ENCODE measurements at regions not wholly inside any gene's neighbourhood (a gene's known extent, or its start where the extent isn't known, plus 50 kb on each side); places are given as distances from the start of the nearest gene placed in this dataset.
A peak's percentile ranks its signal among the peaks of the same experiment; 100 is the strongest.

DNA sequence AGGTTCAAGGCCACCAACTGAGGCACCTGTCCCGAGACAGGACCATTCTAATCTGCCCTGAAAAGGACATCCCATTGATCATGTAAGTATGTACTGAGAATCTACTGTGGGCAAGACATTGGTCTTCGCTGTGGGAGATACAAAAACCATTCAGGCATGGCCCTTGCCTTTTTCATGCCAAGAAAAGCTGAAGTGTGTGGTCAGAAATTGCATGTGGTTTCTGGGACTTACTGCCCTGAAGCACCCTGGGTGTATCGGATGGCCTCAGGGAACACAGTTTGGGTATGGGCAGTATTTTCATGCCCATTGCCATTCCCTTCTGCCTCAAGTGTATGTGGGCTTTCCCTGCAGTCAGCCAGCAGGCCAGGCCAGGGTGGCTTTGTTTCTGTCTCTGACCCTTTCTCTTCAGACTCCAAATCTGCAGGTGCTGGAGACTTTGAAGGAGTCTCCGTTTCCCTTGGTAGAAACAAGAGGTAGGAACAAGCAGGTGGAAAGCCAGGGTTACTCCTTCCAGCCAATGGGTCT is 285.7 kb downstream of the ZEB1 start:
- DNase-seq, result no peak

DNA sequence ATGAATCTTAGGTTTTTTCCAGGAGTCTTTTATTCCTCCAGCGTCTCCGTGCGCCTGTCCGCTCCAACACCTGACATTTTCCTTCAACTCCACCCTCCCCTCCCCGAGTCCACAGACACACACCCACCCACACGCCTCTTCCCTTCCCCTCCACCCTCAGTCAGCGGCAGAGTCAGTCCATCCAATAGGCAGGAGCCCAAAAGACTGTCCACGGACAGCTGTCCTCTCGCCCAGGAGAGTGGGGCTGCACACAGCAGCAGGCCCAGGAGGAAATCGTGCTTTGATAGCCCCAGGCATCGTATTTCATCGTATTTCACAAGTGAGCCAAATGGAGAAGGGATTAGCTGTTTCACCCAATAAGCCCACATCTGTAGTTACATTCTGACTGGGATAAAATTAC is 285.1 kb downstream of the ZEB1 start:
- DNase-seq, result no peak

DNA sequence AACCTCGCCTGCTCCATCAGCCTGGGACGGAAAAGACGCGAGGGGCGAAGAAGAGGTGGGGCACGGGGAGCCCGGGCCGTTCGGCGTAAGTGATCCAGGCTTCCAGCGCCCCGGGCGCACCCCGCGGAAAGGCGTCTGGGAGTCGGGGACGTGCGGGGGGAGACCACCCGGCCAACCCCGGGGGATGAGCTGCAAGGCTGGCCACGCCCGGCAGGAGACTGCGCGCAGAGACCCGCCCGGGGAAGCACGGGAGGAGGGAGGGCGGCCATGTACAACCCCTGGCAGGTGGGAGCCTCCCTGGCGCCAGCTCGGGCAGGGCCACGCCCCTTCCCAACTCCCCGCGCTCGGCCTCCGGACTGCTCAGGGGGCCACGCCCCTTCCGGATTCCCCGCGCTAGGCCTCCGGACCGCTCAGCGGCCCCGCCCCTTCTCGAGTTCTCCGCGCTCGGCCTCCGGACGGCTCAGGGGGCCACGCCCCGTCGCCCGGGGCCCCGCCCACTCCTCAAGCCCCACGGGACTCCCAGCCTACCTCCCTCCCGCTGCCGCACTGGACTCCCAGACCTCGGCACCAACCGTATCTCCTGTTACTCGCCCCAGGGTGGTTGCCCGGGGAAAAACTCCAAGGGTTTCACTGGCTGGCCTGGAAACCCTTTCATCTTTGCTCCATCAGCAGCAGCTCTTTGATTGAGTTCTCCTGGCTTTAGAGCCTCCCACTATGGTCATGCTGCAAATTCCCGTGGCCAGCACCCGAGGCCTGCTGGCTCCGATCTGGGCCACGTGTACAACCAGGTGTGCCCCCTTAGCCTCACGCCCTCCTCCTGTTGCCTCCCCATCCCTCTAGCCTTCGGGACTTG is 284.4 kb downstream of the ZEB1 start:
- peak; percentile 38 for DNase-seq

DNA sequence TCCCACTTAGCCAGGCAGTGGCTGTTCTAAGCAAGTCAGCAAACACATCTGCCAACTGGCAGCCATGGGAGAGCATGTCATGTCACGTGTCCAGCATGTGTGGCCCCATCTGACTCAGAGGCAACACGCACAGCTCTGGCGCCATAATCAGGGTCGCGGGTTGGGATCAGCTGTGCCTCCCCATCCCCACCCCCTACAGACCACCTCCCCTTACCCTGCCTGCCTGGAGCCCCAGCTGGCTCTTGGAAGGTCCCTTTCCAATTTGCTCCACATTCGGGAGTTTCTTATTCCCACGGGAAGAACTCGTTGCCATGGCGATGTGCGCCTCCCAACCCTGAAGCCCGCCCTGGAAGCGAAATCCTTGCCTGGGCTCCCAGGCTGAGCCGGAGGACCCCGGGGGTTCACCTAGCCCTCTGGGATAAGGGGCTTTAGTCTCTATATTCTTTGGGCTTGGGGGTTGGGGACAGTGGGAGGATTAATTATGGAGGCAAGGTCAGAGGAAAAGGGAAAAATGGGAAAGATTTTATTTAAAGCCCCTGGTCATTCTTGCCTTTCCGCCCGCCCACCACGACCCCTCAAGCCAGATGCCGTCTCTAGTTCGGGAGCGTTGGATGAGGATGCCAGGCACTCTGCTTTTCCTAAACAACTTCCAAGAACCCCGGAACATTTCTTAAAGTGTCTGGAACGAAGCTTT is 283.7 kb downstream of the ZEB1 start:
- DNase-seq, result no peak

DNA sequence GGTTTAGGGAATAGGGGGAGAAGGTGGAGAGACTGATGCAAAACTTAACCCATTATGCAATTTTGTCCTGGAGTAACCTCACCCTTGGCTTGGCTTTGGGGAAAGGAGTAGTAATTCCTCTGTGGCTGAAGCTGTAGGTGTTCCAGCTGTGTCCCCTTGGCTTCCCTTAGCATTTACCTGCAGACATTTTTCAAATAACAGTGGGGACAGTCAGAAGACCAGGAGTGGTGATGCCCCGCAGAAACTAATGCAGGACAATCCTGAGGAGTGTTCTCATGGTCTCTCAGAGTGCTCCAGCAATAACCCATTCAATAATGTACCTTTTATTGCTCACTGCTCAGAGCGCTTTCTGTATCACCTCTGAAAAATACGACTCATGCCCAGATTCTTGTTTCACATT is 282.1 kb downstream of the ZEB1 start:
- no peak for DNase-seq

DNA sequence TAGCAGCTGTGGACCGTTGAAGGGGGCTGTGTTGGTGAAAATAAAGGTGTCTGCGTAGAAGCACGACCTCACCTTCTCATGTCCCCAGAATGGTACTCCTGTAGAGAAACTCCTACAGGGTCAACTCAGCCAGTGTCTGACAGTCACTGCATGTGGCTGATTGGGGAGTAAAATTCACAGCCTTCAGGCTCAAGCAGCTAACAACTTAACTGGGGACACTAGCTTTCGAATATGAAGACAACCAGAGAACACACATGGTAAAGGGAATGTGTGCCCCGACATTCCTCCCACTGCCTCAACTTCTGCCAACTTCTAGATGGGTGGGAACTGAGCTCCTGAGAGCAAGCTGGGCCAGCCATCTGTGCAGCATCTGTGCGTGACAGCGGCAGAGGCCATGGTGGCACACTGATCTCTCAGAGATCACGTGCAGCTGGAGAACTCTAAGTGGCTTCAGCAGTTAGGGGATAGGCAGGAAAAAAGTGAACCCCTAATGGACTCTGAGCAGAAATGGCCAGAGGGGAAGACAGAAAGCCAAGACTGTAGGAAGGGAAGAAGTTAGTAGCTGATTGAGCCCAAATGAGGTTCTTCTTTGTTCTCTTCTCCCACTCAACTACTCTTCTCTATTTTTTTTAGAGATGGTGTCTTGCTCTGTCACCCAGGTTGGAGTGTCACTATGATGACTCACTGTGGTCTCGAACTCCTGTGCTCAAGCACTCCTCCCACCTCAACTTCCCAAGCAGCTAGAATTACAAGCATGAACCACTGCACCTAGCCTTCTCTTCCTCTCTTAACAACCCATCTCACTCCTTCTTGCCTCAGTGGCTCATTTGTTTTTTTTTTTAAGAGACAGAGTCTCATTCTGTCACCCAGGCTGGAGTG is 280.8 kb downstream of the ZEB1 start:
- DNase-seq, result no peak

DNA sequence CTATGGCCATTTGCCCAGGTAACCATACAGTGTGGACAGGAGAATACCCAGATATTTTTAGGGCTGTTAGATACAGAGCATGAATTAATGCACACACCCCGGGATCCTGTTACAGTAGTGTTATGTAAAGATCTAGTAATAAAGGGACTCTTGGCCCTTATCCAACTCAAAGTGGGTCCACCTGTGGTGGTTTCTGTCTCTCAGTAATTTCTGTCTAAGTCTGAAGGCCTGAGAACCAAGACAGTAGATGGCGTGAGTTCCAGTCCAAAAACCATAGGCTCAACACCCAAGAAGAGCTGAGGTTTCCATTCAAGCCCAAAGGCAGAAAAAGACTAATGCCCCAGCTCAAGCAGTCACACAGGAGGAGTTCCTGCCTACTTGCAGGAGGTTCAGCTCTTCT is 277.7 kb downstream of the ZEB1 start:
- no peak for DNase-seq

DNA sequence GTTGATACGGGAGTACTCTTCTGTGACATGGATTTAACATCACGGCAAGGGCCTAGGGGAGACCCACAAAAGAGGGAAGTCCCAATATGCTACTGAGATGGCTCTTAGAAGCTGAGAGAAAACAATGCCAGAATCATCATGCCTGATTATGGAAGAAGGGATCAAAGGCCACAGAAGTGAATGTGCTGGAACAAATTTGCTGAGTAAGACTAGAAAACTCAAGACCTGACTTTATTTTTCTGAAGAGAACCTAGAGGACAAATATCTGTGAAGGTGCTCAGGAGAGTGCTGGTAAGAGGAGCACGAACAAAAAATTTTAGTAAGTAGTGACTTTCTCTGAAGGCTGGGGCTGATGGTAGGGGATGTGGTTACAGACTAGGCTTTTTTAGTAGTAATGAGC is 277.0 kb downstream of the ZEB1 start:
- DNase-seq, result no peak

DNA sequence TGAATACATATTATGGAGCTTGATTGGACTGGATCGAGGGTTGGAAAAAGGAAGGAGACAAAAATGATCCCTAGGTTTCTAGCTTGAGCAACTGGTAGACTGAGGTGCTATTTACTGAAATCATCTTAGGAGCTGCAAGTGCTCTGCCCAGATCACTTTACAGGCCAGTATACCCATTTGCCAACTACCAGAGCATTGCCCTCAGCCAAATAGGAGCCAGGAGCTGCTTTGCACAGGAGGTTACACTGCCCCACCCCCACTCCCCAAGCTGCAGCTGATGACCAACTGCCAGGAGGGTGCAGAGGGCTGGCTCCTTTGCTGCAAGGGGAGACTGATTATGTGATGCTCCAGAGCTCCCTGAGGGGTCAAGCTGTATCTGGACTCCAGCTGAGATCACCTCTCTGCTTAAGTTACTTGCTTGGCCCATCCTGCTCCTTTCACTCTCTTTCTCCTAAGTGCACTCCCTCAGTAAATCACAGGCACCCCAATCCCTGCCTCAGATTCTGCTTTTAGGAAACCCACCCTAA is 275.4 kb downstream of the ZEB1 start:
- DNase-seq, result no peak

DNA sequence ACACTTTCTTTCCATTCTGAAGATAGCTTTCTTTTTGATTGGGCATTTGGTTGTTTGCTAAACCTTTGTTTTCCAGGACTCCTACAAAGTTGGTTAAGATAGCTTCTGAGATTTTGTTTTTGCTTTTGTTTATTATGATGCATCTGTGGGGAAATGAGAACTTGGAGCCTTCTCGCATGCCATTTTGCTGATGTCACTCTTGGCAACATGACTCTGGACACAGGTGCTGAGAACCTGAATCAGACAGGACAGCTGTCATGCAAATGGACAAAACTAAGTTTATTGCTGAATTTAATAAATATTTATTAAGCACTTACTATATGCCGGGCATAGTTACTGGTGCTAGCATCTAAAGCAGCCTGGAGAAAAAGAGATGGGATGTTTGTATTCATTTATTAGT is 274.1 kb downstream of the ZEB1 start:
- no peak for DNase-seq

DNA sequence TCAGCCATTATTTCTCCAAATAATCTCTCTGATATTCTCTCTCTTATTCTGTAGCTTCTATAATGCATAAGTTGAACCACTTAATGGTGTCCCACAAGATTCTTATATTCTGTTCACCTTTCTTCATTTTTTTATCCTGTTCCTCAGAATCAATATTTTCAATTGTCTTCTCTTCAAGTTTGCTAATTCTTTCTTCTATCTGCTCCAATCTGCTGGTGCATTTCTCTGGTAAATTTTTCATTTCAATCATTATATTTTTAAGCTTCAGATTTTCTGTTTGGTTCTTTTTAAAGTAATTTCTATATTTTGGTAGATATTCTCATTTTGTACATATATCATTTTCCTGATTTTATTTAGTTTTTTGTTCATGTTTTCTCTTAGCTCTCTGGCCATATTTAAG is 272.6 kb downstream of the ZEB1 start:
- no peak for DNase-seq

DNA sequence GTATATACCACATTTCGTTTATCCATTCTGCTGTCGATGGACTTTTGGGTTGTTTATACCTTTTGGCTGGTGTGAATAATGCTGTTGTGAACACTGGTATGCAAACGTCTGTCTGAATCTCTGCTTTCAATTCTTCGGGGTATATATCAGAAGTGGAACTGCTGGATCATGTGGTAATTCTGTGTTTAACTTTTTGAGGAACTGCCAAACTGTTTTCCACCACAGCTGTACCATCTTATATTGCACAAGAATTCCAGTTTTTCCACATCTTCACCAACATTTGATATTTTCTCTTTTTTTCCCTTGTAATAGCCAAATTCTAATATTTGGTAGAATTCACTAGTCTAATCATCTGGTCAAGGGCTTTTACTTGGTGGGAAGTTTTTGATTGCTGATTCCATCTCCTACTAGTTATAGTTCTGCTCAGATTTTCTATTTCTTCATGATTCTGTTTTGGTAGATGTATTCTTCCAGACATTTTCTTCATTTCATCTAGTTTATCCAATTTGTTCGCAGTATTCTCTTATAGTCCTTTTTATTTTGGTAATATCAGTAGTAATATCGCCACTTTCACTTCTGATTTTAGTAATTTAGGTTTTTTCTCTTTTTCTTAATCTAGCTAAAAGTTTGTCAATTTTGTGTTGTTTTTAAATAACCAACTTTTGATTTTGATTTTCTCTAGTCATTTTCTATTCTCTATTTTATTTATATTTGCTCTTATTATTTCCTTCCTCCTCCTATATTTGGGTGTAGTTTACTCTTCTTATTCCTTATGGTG is 271.2 kb downstream of the ZEB1 start:
- DNase-seq, result no peak

DNA sequence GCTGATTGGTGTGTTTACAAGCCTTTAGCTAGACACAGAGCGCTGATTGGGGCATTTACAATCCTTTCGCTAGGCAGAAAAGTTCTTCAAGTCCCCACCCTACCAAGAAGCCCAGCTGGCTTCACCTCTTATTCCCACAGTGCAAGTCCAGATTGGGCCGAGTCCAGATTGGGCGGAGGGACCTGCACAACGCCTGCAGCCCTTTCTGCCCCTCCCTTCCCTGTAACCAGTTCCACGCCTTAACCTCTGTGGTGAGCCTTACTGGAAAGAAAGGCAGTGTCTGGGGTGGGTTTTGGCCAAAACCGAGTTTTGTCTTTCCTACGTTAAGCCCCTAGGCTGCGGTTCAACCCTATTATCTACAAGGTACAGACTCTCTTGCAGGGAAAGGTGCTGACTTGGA is 268.7 kb downstream of the ZEB1 start:
- no peak for DNase-seq

DNA sequence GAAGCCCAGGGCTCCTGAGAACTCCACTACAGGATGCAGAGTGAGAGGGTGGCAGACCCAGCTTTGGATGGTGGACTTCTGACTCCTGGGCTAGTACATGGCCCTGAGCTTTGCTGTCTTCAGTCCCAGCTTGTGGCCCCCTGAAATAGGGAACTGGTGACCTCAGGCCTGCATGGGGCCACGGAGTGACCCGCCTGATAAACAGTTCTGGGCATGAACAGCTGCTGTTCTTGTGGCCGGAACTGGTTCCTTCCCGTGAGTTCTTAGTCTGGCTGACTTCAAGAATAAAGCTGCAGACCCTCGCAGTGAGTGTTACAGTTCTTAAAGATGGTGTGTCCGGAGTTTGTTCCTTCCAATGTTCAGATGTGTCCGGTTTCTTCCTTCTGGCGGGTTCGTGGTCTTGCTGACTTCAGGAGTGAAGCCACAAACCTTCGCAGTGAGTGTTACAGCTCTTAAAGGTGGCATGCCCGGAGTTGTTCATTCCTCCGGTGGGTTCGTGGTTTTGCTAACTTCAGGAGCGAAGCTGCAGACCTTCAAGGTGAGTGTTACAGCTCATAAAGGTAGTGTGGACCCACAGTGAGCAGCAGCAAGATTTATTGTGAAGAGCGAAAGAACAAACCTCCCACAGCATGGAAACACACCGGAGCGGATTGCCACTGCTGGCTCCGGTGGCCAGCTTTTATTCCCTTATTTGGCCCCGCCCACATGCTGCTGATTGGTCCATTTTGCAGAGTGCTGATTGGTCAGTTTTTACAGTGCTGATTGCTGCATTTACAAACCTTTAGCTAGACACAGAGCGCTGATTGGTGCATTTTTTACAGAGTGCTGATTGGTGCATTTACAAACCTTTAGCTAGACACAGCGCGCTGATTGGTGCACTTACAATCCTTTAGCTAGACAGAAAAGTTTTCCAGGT is 268.0 kb downstream of the ZEB1 start:
- no peak for DNase-seq

DNA sequence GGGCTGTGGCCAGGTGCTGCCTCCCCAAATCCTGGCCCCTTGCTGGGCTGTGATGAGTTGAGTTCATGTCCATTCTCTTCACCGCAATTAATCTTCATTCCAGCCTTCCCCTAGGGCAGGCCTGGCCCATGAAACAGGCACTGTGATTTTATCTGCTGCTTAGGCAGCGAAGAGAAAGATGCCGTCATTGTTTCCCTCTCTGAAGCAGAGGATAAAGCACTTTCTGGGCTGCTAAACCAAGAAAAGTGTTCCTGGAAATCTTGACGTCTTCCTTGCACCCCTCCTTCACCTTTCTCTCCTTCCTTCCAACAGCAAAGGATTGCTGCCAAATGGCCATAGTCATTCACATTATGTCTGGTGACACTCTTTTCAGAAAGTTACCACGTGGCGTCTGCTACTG is 265.9 kb downstream of the ZEB1 start:
- DNase-seq, result no peak

DNA sequence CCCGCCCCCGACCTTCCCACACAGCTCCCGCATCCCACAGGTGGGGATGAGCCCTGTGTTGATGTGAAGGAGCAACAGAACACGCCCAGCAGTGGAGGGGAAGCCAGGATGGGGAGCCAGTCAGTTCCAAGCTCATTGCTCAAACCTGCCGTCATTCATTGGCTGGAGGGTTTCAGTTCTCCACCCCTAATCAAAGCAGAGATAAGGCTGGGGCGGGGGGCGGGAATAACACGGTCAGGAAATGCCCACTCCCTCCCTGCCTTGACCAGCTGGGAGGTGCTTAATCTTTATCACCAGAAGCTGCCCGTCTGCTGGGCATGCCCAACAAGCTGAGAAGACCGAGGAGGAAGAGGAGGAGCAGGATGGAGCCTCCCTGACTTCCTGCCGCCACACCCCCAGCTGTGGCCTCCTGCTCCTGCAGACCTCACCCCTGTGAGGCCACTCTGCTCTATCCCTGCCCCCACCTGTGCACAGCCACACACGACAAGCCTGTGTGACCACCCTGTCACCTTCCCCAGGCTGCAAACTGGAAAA is 265.1 kb downstream of the ZEB1 start:
- no peak for DNase-seq

DNA sequence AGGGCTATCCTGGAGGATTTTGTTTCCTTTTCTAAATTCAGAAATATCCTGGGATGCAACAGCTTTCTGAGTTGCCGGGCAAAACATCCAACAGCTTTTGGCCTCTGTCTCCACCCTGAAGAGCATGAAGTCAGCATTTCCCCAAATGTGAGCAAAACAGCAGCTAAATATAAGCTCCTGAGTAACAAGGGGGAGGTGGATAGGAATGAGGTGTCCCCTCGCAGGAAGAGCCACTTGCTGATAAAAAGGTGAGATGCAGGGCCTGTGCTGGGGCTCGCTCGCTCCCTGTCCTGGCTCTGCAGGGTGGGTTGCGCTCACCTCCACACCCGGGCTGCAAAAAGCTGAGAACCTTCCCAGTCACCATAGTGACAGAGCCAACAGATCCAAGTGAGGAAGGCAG is 264.3 kb downstream of the ZEB1 start:
- no peak for DNase-seq

DNA sequence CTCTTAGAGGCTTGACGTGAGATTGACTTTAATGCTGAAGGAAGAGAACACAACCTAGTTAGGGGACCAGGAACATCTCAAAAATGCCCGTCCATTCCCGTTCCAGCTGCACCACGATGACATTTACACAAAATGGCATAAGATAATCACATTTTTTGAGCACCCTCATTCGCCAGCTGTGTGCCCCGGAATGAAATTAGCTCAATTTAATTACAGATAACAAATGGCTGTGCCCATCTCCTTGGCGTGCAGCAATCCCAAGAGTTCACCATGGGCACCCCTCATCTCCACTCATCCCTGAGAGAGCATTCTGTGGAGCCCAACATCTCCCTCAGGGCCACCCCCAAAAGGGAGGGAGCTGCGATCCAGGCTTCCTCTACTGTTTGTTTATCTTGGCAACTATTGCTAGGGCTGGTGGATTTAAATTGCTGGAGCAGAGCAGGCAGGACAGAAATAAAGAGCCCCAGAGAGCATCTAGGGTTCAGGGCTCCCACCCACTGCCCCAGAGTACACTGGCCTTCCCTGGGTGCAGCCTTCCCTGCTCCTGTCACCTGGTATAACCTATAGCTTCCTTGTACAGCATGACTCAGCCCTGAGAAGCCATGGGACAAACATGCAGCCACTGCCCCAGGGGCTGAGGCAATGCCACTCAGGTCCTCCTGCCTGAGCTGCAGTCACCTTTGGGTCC is 263.5 kb downstream of the ZEB1 start:
- no peak for DNase-seq

DNA sequence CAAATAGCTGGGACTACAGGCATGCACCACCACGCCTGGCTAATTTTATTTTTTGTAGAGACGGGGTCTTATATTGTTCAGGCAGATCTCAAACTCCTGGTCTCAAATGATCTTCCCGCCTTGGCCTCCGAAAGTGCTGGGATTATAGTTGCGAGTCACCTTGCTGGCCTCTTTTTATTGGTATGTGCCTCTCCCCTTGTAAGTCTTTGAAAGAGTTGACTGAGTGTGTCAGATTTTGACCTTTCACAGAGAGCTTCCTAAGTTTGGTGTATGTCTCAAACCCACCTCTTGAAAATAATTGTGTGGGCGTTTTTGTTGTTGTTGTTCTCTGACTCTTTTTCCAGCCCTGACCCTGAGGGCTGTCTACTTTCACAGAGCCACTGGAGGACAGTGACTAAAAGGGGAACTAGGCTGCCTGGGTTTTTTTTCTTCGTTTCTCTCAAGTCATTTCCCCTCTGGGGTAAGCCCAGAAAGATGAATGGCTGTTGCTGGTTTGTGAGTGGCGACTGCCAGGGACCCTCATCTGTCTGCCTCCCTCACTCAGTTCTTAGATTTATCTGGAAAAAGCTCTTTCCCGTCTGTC is 262.8 kb downstream of the ZEB1 start:
- DNase-seq, result no peak

DNA sequence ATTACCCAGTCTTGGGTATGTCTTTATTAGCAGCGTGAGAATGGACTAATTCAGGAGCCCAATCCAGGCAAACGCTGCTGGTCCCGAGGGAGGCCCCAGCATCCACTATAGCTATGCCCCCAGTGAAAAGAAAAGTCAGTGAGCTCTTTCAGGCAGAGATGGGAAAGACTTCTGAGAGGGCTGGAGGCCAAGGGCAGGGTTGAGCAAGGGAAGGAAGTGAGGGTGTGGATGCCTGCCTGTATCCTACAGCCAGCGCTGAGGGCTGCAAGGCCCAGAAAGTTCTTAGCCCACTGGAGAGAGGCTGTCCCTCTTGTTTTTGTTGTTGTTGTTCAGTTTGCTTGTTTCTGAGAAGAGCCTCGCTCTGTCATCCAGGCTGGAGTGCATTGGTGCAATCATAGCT is 261.6 kb downstream of the ZEB1 start:
- DNase-seq, result no peak
